Stimulated activated CD8-positive, alpha-beta memory T cell treated with anti-CD3 and anti-CD28 coated beads, Interleukin-15, amount 100 ng/mL, for 48 hours (primary cell): ENCODE measurements at regions not wholly inside any gene's neighbourhood (a gene's known extent, or its start where the extent isn't known, plus 50 kb on each side); places are given as distances from the start of the nearest gene placed in this dataset.
"Not testable (repeated sequence)": the region's sequence is repeated elsewhere in the genome, so short reads cannot be mapped to it uniquely, and the experiment has no call there.

ENCODE experiments used
- DNase-seq, 2 donors: peaks; one replicate each; pipeline ENCODE4 v3.0.0-alpha.2; 2020; ENCODE audit warnings: low read depth in 2 of 2

DNA sequence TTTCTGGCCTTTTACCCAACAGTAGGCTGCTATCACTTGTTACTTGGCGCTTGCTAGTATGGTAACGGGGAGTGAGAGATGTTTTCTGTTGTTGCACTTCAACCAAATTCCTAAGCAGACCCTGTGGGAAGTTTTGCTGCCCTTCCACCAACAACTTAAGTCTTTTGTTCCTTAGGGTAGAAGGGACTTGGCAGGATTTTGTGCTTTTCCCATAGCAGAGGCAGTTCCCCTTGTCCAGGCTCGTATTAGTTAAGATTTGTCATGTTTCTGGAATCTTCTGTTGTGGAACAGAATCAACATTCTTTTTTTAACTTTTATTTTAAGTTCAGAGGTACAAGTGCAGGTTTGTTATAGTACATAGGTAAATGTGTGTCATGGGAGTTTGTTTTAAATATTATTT lies 73.2 kb upstream of the SGIP1 start:
- no peak for DNase-seq

- no peak for DNase-seq
These were observed 71.6 kb upstream of the SGIP1 start for GRCh38 chr1:66462313-66462712.

GRCh38 chr1:66464351-66464750 lies 69.6 kb upstream of the SGIP1 start:
- no peak for DNase-seq

- DNase-seq: no peak
These were observed 69.2 kb upstream of the SGIP1 start for GRCh38 chr1:66464802-66465201.

- not testable (repeated sequence) for DNase-seq
These were observed 67.3 kb upstream of the SGIP1 start for GRCh38 chr1:66466695-66467094.

- DNase-seq: no peak
These were observed 65.2 kb upstream of the SGIP1 start for GRCh38 chr1:66468722-66469121.

- no peak for DNase-seq
These were observed 58.0 kb upstream of the SGIP1 start for GRCh38 chr1:66475940-66476339.

DNA sequence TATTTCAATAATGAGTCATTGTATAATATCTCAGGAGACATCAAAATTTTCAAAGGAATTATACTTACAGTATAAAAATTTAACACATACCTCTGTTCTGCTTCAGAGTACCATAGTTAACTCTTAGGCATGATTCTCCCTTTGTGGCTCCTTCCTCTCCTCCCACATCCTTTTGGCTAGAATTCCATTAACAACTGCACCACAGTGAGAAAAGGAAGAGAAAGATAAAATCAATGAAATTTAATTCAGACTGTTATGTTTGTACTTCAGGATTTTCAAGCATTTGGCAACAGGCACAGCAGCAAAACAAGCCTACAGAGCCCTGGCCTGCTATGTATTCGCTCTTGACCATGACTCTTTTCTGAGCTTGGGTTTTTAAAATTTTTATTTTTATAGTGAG lies 57.2 kb upstream of the SGIP1 start:
- no peak for DNase-seq

DNA sequence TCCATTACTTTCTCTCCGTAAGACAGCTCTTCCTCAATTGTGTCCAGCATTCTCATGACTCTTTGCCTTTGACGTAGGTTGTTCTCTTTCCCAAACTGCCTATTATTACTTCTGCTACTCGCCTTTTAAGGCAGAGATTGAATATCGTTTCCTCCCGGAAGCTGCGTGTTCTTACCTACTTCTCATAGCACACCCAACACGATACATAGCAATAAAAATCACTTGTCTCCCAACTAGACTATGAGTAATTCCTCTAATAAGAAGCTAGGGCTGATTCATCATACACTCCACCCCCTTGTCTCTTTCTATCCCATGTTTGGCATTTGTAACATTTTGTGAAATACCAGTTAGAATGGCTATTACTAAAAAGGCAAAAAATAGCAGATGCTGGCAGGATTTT lies 55.8 kb upstream of the SGIP1 start:
- no peak for DNase-seq

- no peak for DNase-seq
These were observed 53.8 kb upstream of the SGIP1 start for GRCh38 chr1:66480162-66480561.

DNA sequence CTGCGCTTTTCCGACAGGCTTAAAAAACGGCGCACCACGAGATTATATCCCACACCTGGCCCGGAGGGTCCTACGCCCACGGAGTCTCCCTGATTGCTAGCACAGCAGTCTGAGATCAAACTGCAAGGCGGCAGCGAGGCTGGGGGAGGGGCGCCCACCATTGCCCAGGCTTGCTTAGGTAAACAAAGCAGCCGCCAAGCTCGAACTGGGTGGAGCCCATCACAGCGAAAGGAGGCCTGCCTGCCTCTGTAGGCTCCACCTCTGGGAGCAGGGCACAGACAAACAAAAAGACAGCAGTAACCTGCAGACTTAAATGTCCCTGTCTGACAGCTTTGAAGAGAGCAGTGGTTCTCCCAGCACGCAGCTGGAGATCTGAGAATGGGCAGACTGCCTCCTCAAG lies 52.7 kb upstream of the SGIP1 start:
- not testable (repeated sequence) for DNase-seq
